Stimulated activated naive CD8-positive, alpha-beta T cell treated with anti-CD3 and anti-CD28 coated beads, Interleukin-15, Interleukin-2, amounts not matched to agents 100 ng/mL and 50 ng/mL, for 24 hours (primary cell): ENCODE measurements at regions not wholly inside any gene's neighbourhood (a gene's known extent, or its start where the extent isn't known, plus 50 kb on each side); places are given as distances from the start of the nearest gene placed in this dataset.
"Not testable (repeated sequence)": the region's sequence is repeated elsewhere in the genome, so short reads cannot be mapped to it uniquely, and the experiment has no call there.

Experiments used
- H3K27ac Mint-ChIP-seq: one replicate; pipeline ENCODE4 v1.8.0; 2021; ENCODE audit warnings: mild to moderate bottlenecking, mixed read lengths
- H3K27me3 Mint-ChIP-seq: one replicate; pipeline ENCODE4 v1.8.0; 2021; ENCODE audit warnings: mixed read lengths
- H3K36me3 Mint-ChIP-seq: one replicate; pipeline ENCODE4 v1.8.0; 2021; ENCODE audit warnings: low read depth, mixed read lengths
- H3K4me1 Mint-ChIP-seq: one replicate; pipeline ENCODE4 v1.8.0; 2021; ENCODE audit warnings: low read depth, mixed read lengths
- H3K4me3 Mint-ChIP-seq: one replicate; pipeline ENCODE4 v1.8.0; 2021; ENCODE audit warnings: mild to moderate bottlenecking, mixed read lengths
- H3K9me3 Mint-ChIP-seq: one replicate; pipeline ENCODE4 v1.8.0; 2021; ENCODE audit warnings: mixed read lengths

GRCh38 chr10:90062786-90063185 lies 361.4 kb downstream of the KIF20B start:
- no peaks in the 10 kb centered on the region for H3K4me1 Mint-ChIP-seq
- no peak overlapping the region for H3K27ac Mint-ChIP-seq
- no peaks in the 10 kb centered on the region for H3K36me3 Mint-ChIP-seq
- no peak overlapping the region for H3K4me3 Mint-ChIP-seq
- no peaks in the 10 kb centered on the region for H3K9me3 Mint-ChIP-seq
- H3K27me3 Mint-ChIP-seq = peaks cover 3% of the 10 kb centered on the region

- H3K27ac Mint-ChIP-seq = no peak overlapping the region
- H3K4me3 Mint-ChIP-seq = no peak overlapping the region
- no peaks in the 10 kb centered on the region for H3K27me3 Mint-ChIP-seq
- no peaks in the 10 kb centered on the region for H3K4me1 Mint-ChIP-seq
- H3K9me3 Mint-ChIP-seq = no peaks in the 10 kb centered on the region
- no peaks in the 10 kb centered on the region for H3K36me3 Mint-ChIP-seq
Observed at GRCh38 chr10:90064295-90064694, 362.9 kb downstream of the KIF20B start.

GRCh38 chr10:90066435-90066834 lies 365.0 kb downstream of the KIF20B start:
- H3K4me1 Mint-ChIP-seq = no peaks in the 10 kb centered on the region
- no peaks in the 10 kb centered on the region for H3K9me3 Mint-ChIP-seq
- H3K4me3 Mint-ChIP-seq = no peak overlapping the region
- no peaks in the 10 kb centered on the region for H3K36me3 Mint-ChIP-seq
- H3K27me3 Mint-ChIP-seq = peaks cover 4% of the 10 kb centered on the region
- no peak overlapping the region for H3K27ac Mint-ChIP-seq

GRCh38 chr10:90075995-90076394 lies 374.6 kb downstream of the KIF20B start:
- H3K9me3 Mint-ChIP-seq = peaks cover 15% of the 10 kb centered on the region
- H3K27me3 Mint-ChIP-seq = peaks cover 21% of the 10 kb centered on the region
- no peaks in the 10 kb centered on the region for H3K36me3 Mint-ChIP-seq
- H3K4me1 Mint-ChIP-seq = peaks cover 11% of the 10 kb centered on the region
- H3K27ac Mint-ChIP-seq = no peak overlapping the region
- H3K4me3 Mint-ChIP-seq = no peak overlapping the region

- Mint-ChIP-seq H3K27me3 (peaks cover 9% of the 10 kb centered on the region), H3K4me3 (no peak overlapping the region), H3K36me3 (no peaks in the 10 kb centered on the region), H3K9me3 (no peaks in the 10 kb centered on the region), H3K27ac (no peak overlapping the region), H3K4me1 (no peaks in the 10 kb centered on the region)
Observed at GRCh38 chr10:90079819-90080218, 378.4 kb downstream of the KIF20B start.

- not testable (repeated sequence) for H3K36me3 Mint-ChIP-seq
Observed at GRCh38 chr10:90086606-90087190, 385.3 kb downstream of the KIF20B start.

GRCh38 chr10:90087197-90088023 lies 386.0 kb downstream of the KIF20B start:
- Mint-ChIP-seq H3K9me3 (no peaks in the 10 kb centered on the region), H3K4me1 (peaks cover 16% of the 10 kb centered on the region), H3K36me3 (no peaks in the 10 kb centered on the region), H3K27me3 (peaks cover 2% of the 10 kb centered on the region), H3K27ac (peak overlapping the region; percentile 42), H3K4me3 (peak overlapping the region; percentile 15)

More at GRCh38 chr10:90086606-90087190, 385.3 kb downstream of the KIF20B start:
- not testable (repeated sequence) for H3K27me3 Mint-ChIP-seq, H3K4me3 Mint-ChIP-seq, H3K9me3 Mint-ChIP-seq
- Mint-ChIP-seq H3K27ac (peak overlapping the region; percentile 42), H3K4me1 (peaks cover 16% of the 10 kb centered on the region)

GRCh38 chr10:90088024-90088317 lies 386.6 kb downstream of the KIF20B start:
- Mint-ChIP-seq H3K4me3 (no peak overlapping the region), H3K36me3 (no peaks in the 10 kb centered on the region), H3K27me3 (peaks cover 3% of the 10 kb centered on the region), H3K9me3 (no peaks in the 10 kb centered on the region), H3K4me1 (peaks cover 16% of the 10 kb centered on the region), H3K27ac (peak overlapping the region; percentile 42)

- Mint-ChIP-seq H3K4me3 (no peak overlapping the region), H3K9me3 (no peaks in the 10 kb centered on the region), H3K4me1 (peaks cover 16% of the 10 kb centered on the region), H3K27me3 (peaks cover 3% of the 10 kb centered on the region), H3K27ac (no peak overlapping the region), H3K36me3 (no peaks in the 10 kb centered on the region)
Observed at GRCh38 chr10:90089719-90090118, 388.3 kb downstream of the KIF20B start.

GRCh38 chr10:90096196-90096595 lies 394.8 kb downstream of the KIF20B start:
- H3K27me3 Mint-ChIP-seq = peaks cover 3% of the 10 kb centered on the region
- no peak overlapping the region for H3K27ac Mint-ChIP-seq
- no peaks in the 10 kb centered on the region for H3K4me1 Mint-ChIP-seq
- no peaks in the 10 kb centered on the region for H3K36me3 Mint-ChIP-seq
- no peak overlapping the region for H3K4me3 Mint-ChIP-seq
- no peaks in the 10 kb centered on the region for H3K9me3 Mint-ChIP-seq

- not testable (repeated sequence) for H3K4me3 Mint-ChIP-seq, H3K27ac Mint-ChIP-seq, H3K9me3 Mint-ChIP-seq, H3K36me3 Mint-ChIP-seq, H3K27me3 Mint-ChIP-seq, H3K4me1 Mint-ChIP-seq
Observed at GRCh38 chr10:90107581-90107980, 406.2 kb downstream of the KIF20B start.

GRCh38 chr10:90111671-90112070 lies 410.3 kb downstream of the KIF20B start:
- no peak overlapping the region for H3K4me3 Mint-ChIP-seq
- peaks cover 5% of the 10 kb centered on the region for H3K9me3 Mint-ChIP-seq
- peaks cover 8% of the 10 kb centered on the region for H3K27me3 Mint-ChIP-seq
- H3K36me3 Mint-ChIP-seq = no peaks in the 10 kb centered on the region
- no peak overlapping the region for H3K27ac Mint-ChIP-seq
- no peaks in the 10 kb centered on the region for H3K4me1 Mint-ChIP-seq

- no peak overlapping the region for H3K4me3 Mint-ChIP-seq
- no peaks in the 10 kb centered on the region for H3K36me3 Mint-ChIP-seq
- H3K4me1 Mint-ChIP-seq = no peaks in the 10 kb centered on the region
- H3K9me3 Mint-ChIP-seq = peaks cover 5% of the 10 kb centered on the region
- no peak overlapping the region for H3K27ac Mint-ChIP-seq
- peaks cover 8% of the 10 kb centered on the region for H3K27me3 Mint-ChIP-seq
Observed at GRCh38 chr10:90112681-90113080, 411.3 kb downstream of the KIF20B start.

GRCh38 chr10:90118567-90118966 lies 417.2 kb downstream of the KIF20B start:
- H3K4me3 Mint-ChIP-seq, H3K9me3 Mint-ChIP-seq, H3K27ac Mint-ChIP-seq, H3K36me3 Mint-ChIP-seq, H3K4me1 Mint-ChIP-seq, H3K27me3 Mint-ChIP-seq: not testable (repeated sequence)

- H3K4me1 Mint-ChIP-seq, H3K4me3 Mint-ChIP-seq, H3K27me3 Mint-ChIP-seq, H3K36me3 Mint-ChIP-seq, H3K9me3 Mint-ChIP-seq, H3K27ac Mint-ChIP-seq: not testable (repeated sequence)
Observed at GRCh38 chr10:90119631-90120280, 418.4 kb downstream of the KIF20B start.
